ENCODE measurements at regions not wholly inside any gene's neighbourhood (a gene's known extent, or its start where the extent isn't known, plus 50 kb on each side); places are given as distances from the start of the nearest gene placed in this dataset.

GRCh38 chr1:30491831-30492230 is 231.6 kb downstream of the MATN1 start:
- TF ChIP-seq POLR2AphosphoS5 (IDR thresholded peaks at IDR 0.05; ENCODE audit: low read depth, low read length) (no peak), SIN3A (IDR thresholded peaks at IDR 0.05; ENCODE audit: borderline replicate concordance, insufficient read depth, low read length) (no peak)

Data from PFSK-1 (cell line).